ENCODE measurements at regions not wholly inside any gene's neighbourhood (a gene's known extent, or its start where the extent isn't known, plus 50 kb on each side); places are given as distances from the start of the nearest gene placed in this dataset.

DNA sequence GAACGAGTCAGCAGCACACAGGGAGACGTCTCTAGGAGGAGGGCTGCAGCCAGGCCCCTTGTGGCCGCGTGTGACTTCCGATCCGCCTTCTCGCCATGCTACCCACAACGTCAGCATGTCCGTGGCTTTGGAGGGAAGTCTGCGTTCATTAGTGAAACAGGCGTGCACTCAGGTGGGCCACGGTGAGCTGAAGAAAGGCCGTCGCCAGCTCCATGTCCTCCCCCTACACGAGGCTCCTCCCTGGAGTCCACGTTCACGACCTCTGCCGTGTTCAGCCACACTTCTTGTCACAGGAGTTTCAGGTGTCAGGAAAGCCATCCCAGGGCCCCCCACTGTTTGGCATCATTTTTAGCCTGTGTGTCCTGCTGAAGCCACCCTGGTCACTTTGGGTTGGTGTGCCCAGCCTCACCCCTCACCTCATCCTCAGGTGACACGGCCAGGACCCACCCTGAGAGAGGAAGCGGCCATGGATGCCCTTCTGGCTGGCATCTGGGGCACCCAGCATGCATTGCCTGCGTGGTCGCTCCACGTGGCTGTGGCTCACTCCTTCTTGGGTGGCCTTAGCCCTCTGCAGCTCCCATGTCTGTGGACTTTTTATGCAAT is 310.6 kb upstream of the SHH start:
- TF ChIP-seq, protein P1, sequence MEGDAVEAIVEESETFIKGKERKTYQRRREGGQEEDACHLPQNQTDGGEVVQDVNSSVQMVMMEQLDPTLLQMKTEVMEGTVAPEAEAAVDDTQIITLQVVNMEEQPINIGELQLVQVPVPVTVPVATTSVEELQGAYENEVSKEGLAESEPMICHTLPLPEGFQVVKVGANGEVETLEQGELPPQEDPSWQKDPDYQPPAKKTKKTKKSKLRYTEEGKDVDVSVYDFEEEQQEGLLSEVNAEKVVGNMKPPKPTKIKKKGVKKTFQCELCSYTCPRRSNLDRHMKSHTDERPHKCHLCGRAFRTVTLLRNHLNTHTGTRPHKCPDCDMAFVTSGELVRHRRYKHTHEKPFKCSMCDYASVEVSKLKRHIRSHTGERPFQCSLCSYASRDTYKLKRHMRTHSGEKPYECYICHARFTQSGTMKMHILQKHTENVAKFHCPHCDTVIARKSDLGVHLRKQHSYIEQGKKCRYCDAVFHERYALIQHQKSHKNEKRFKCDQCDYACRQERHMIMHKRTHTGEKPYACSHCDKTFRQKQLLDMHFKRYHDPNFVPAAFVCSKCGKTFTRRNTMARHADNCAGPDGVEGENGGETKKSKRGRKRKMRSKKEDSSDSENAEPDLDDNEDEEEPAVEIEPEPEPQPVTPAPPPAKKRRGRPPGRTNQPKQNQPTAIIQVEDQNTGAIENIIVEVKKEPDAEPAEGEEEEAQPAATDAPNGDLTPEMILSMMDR (IDR thresholded peaks at IDR 0.05; ENCODE audit: poor library complexity, severe bottlenecking): no peak
- TF ChIP-seq EP300 (conservative IDR thresholded peaks at IDR 0.05; ENCODE audit: poor library complexity, severe bottlenecking) (no peak), TAF1 (IDR thresholded peaks at IDR 0.05; ENCODE audit: low read depth) (no peak), POLR2AphosphoS5 (IDR thresholded peaks at IDR 0.05) (no peak), EZH2 (IDR thresholded peaks at IDR 0.05; ENCODE audit: borderline replicate concordance, insufficient read depth, low read length, poor library complexity, severe bottlenecking) (no peak), MXI1 (conservative IDR thresholded peaks at IDR 0.05; ENCODE audit: poor library complexity, severe bottlenecking) (no peak), SMC3 (conservative IDR thresholded peaks at IDR 0.05; ENCODE audit: poor library complexity) (no peak)

All from neural cell (in vitro differentiated cells).